ENCODE measurements at regions not wholly inside any gene's neighbourhood (a gene's known extent, or its start where the extent isn't known, plus 50 kb on each side); places are given as distances from the start of the nearest gene placed in this dataset.

DNA sequence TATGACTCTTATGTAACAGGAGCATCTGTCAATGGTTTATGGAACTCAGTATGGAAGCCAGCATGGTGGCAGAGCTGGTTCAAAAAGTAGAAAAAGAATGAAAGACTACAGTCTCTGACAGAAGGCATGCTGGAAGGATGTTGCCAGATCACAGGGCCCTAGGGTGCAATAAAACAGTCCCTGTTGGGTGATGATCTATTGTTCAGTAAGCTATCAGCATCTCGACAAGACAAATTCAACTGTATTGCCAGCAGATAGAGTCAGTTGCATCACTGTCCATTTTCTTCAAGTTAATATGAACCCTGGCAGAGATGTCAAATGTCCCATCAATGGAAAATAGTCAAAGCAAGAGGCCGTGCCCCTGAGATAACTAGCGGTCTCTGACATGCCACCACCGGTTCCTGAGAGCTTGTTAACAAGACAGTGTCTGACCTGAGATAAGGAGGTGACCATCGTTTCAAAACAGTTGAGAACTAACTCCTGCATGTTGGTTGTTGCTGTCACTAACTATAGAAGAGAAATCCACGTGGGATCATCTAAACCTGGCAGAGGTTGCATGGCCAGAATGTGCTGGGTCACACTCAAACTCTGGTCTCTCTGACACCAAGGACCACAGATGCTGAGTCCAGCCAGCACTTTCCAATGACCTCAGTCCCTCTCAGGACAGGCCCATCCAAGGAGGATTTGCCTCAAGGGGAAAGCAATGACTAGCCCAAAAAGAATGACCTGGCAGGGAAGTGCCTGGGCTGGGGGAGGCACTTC, 125.9 kb downstream of the RIPK4 start:
- Histone ChIP-seq H3K4me3 (no peak overlapping the region), H3K9me3 (no peaks in the 10 kb centered on the region), H3K36me3 (no peaks in the 10 kb centered on the region), H3K4me1 (replicated peaks) (no peaks in the 10 kb centered on the region), H3K27ac (peak overlapping the region; percentile 53 to 68), H3K27me3 (replicated peaks; ENCODE audit: insufficient read depth) (no peaks in the 10 kb centered on the region)
- intact Hi-C loops (cut with DNase I), result no loop called here
- TF ChIP-seq, protein P1, sequence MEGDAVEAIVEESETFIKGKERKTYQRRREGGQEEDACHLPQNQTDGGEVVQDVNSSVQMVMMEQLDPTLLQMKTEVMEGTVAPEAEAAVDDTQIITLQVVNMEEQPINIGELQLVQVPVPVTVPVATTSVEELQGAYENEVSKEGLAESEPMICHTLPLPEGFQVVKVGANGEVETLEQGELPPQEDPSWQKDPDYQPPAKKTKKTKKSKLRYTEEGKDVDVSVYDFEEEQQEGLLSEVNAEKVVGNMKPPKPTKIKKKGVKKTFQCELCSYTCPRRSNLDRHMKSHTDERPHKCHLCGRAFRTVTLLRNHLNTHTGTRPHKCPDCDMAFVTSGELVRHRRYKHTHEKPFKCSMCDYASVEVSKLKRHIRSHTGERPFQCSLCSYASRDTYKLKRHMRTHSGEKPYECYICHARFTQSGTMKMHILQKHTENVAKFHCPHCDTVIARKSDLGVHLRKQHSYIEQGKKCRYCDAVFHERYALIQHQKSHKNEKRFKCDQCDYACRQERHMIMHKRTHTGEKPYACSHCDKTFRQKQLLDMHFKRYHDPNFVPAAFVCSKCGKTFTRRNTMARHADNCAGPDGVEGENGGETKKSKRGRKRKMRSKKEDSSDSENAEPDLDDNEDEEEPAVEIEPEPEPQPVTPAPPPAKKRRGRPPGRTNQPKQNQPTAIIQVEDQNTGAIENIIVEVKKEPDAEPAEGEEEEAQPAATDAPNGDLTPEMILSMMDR (IDR thresholded peaks at IDR 0.05), result no peak
- TF ChIP-seq POLR2A (IDR thresholded peaks at IDR 0.05) (no peak), POLR2AphosphoS5 (IDR thresholded peaks at IDR 0.05) (no peak)
- WGBS, result 64% methylated on average over 6 of the region's 6 CpGs
- no peak for DNase-seq (ENCODE audit: low spot score)

DNA sequence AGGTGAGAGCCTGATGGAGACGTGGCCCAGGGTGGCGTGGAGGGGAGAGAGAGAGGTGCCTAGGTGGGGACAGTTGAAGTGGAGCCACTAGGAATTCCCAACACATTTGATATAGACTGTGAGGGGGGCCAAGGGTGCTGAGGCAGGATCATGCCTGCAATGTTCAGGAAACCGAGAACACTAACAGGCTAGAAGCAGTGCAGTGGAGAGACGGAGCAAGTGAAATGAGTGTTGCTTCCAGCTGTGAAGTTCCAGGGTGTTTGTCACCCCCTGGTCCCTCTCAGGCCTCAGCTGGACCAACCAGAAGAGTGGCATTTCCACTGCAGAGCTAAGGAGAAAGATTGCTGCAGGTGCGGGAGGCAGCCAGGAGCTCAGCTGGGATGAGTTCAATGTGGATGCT, 127.1 kb downstream of the RIPK4 start:
- no peak overlapping the region for H3K27ac ChIP-seq
- TF ChIP-seq, protein P1 (IDR thresholded peaks at IDR 0.05), result no peak
- TF ChIP-seq POLR2A (IDR thresholded peaks at IDR 0.05), result no peak
- no peaks in the 10 kb centered on the region for H3K36me3 ChIP-seq
- no peaks in the 10 kb centered on the region for H3K9me3 ChIP-seq
- no peaks in the 10 kb centered on the region for H3K4me1 ChIP-seq (replicated peaks)
- no peak overlapping the region for H3K4me3 ChIP-seq
- no peak for DNase-seq (ENCODE audit: low spot score)
- intact Hi-C loops (cut with DNase I), result no loop called here
- no peaks in the 10 kb centered on the region for H3K27me3 ChIP-seq (replicated peaks; ENCODE audit: insufficient read depth)
- WGBS, result 99% methylated on average over 5 of the region's 5 CpGs

DNA sequence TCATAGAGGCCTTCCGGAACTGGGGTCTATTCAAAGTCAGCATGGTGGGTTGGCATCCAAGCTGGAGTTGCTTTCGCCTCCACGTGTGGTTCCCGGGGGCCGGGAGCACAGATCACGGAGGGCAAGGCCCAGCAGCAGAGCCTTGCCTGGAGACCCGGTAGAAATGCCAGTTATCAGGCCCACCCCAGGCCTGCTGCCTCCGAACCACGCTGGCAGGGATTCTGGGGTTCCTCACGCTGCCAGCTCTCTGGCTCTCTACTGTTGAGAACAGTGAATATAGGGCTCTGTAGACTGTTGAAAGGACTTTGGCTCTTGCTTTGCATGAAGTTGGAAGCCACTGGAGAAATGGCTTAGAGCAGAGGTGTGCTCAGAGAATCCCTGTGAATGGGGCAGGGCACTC, 127.5 kb downstream of the RIPK4 start:
- no peak overlapping the region for H3K27ac ChIP-seq
- H3K9me3 ChIP-seq, result no peaks in the 10 kb centered on the region
- no peaks in the 10 kb centered on the region for H3K4me1 ChIP-seq (replicated peaks)
- WGBS, result 99% methylated on average over 10 of the region's 10 CpGs
- DNase-seq (ENCODE audit: low spot score), result no peak
- no peaks in the 10 kb centered on the region for H3K36me3 ChIP-seq
- H3K4me3 ChIP-seq, result no peak overlapping the region
- no peaks in the 10 kb centered on the region for H3K27me3 ChIP-seq (replicated peaks; ENCODE audit: insufficient read depth)
- intact Hi-C loops (cut with DNase I), result no loop called here
- TF ChIP-seq, protein P1 (IDR thresholded peaks at IDR 0.05), result no peak
- no peak for TF ChIP-seq POLR2A (IDR thresholded peaks at IDR 0.05)
- no peak for TF ChIP-seq POLR2AphosphoS5 (IDR thresholded peaks at IDR 0.05)

DNA sequence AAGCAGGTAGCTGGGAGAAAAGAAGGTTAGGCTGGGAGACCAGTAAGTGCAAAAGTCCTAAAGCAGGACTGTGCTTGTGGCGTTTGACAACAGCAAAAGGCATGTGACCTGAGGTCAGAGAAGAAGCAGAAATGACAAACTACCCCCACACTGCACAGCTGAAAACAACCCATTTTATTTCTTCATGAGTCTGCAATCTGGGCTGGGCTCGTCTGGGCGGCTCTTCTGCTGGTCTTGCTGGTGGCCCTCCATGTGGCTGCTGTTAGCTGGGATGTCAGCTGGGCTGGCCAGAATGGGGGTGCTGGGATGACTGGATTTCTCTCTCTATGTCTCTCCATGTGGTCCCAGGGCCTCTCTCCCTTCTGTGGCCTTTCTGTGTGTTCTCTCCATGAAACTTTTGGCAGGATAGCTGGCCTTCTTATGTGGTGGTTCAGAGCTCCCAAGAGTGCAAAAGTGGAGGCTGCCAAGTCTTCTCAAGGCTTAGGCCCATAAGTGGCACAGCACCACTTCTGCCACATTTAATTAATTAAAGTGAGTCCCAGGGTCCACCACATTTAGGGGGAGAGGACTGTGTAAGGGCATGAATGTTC, 128.6 kb downstream of the RIPK4 start:
- no peak overlapping the region for H3K4me3 ChIP-seq
- H3K4me1 ChIP-seq (replicated peaks), result no peaks in the 10 kb centered on the region
- TF ChIP-seq POLR2A (IDR thresholded peaks at IDR 0.05), result no peak
- no peak for TF ChIP-seq POLR2AphosphoS5 (IDR thresholded peaks at IDR 0.05)
- TF ChIP-seq, protein P1 (IDR thresholded peaks at IDR 0.05), result no peak
- intact Hi-C loops (cut with DNase I), result no loop called here
- 92% methylated on average over 3 of the region's 3 CpGs for WGBS
- H3K27ac ChIP-seq, result no peak overlapping the region
- no peaks in the 10 kb centered on the region for H3K27me3 ChIP-seq (replicated peaks; ENCODE audit: insufficient read depth)
- no peak for DNase-seq (ENCODE audit: low spot score)
- no peaks in the 10 kb centered on the region for H3K9me3 ChIP-seq
- H3K36me3 ChIP-seq, result no peaks in the 10 kb centered on the region
